ENCODE measurements at regions not wholly inside any gene's neighbourhood (a gene's known extent, or its start where the extent isn't known, plus 50 kb on each side); places are given as distances from the start of the nearest gene placed in this dataset.

DNA sequence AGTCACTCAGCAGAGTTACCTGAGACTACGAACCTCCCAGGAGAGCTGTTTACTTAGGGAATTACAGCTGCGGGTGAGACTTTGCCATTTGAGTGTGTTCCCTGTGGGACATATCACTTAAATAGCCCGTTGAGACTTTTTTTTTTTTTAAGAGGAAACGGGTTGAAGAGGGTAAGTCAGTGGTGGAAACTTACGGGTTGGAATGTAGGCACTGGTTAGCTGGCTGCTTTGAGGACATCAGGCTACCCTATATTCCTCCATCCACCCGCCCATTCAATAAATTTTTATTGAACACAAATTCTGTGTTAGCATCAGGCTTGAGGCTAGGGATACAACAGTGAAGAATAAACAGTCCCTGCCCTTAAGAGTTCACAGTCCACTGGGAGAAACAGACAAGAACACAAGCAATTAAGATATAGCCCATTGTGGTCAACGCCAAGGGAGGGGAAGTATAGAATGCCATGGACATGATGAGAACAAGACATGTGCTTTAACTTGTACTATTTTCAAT, 88.1 kb upstream of the CPSF6 start:
- TF ChIP-seq, protein P1, sequence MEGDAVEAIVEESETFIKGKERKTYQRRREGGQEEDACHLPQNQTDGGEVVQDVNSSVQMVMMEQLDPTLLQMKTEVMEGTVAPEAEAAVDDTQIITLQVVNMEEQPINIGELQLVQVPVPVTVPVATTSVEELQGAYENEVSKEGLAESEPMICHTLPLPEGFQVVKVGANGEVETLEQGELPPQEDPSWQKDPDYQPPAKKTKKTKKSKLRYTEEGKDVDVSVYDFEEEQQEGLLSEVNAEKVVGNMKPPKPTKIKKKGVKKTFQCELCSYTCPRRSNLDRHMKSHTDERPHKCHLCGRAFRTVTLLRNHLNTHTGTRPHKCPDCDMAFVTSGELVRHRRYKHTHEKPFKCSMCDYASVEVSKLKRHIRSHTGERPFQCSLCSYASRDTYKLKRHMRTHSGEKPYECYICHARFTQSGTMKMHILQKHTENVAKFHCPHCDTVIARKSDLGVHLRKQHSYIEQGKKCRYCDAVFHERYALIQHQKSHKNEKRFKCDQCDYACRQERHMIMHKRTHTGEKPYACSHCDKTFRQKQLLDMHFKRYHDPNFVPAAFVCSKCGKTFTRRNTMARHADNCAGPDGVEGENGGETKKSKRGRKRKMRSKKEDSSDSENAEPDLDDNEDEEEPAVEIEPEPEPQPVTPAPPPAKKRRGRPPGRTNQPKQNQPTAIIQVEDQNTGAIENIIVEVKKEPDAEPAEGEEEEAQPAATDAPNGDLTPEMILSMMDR (IDR thresholded peaks at IDR 0.05; ENCODE audit: low read depth, low read length) = no peak
- no peak overlapping the region for H3K4me3 ChIP-seq (replicated peaks in 1 of 2; ENCODE audit: low read depth in 2 of 2, low read length in 2 of 2)
- peak; percentile 15 to 18 for DNase-seq (ENCODE audit: low read depth in 2 of 2)

DNA sequence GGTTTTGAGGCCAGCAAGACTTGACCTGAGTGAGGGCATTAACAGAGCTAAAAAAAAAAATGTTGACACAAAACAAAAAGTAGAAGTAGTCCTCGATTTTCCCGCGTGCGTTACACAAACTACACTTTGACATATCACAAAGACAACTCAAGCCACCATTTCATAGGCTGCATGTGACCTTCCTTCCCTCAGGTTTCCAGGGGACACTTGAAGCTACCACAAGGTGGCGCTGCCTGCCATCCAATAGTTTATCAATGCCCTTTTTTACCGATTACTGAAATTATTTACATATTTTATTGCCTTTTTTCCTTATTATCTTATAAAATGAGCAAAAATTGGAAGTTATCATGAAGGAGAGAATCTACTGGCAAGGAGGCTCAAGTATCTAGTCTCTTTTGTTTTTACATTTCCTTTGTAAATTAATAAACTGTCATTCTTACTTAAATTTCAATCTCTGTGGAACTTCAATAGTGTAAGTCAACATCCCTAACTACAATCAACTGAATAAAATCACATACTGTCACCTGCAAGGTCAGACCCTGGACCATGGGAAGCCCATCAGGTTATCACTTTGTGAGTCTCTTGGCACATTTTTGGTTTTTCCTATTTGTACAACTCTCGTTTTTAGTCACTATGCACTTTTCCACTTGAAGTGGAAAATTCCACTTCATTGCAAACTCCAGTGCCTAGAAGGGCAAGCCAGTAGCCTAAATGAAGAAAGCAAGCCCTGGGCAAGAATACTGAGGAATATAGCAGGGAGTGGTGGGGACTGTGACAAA, 84.6 kb upstream of the CPSF6 start:
- DNase-seq (ENCODE audit: low read depth in 2 of 2) = peak; percentile 69 to 75
- TF ChIP-seq, protein P1 (IDR thresholded peaks at IDR 0.05; ENCODE audit: low read depth, low read length) = peak; percentile 94
- H3K4me3 ChIP-seq (replicated peaks in 1 of 2; ENCODE audit: low read depth in 2 of 2, low read length in 2 of 2) = no peak overlapping the region

DNA sequence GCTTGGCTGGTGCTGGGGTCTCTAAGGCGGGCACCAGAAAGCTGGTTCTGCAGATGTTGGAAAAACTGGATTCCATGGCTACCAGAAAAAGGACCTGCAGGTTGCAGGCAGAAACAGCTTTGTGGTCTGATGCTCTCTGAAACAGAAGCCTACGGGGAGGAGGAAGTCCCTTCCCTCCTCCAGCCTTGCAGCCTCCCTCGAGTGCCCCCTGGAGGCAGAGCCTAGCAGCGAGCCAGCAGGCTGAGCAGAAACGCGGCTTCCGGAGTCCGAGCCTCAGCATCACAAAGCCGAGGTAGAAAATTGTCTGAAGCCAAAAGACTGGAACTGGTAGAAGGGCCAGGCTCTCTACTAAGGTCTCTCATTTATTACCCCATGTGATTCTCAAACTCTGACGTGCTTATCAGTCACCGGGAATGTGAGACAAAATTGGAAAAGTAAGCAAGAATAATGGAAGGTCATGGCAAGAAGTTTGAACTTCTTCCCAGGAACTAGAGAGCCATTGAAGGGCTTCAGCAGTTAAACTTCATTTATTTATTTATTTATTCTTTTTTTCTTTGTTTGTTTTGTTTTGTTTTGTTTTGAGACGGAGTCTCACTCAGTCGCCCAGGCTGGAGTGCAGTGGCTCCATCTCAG, 82.2 kb upstream of the CPSF6 start:
- H3K4me3 ChIP-seq (replicated peaks in 1 of 2; ENCODE audit: low read depth in 2 of 2, low read length in 2 of 2) = no peak overlapping the region
- peak; percentile 86 to 88 for DNase-seq (ENCODE audit: low read depth in 2 of 2)
- TF ChIP-seq, protein P1 (IDR thresholded peaks at IDR 0.05; ENCODE audit: low read depth, low read length) = peak; percentile 100

DNA sequence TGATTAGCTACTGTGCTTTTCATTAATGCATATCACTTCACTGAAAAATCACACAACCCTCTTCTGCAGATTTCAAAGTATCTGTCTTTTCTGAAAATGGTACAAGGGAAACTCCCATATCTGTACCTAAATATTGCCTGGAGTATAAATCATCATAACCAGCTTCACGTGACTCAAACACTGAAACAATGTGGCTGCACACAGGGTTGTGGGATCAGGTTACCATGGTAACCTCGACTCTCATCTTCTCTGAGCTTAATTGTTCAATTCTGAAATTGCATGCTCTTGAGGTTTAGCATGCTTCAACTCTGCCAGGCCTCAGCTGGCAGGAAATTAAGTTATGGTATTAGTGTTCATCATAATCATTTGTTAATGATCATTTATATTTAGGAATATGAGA, 77.5 kb upstream of the CPSF6 start:
- no peak overlapping the region for H3K4me3 ChIP-seq (replicated peaks in 1 of 2; ENCODE audit: low read depth in 2 of 2, low read length in 2 of 2)
- TF ChIP-seq, protein P1 (IDR thresholded peaks at IDR 0.05; ENCODE audit: low read depth, low read length) = no peak
- peak in 1 of 2 donors; percentile 41 for DNase-seq (ENCODE audit: low read depth in 2 of 2)

DNA sequence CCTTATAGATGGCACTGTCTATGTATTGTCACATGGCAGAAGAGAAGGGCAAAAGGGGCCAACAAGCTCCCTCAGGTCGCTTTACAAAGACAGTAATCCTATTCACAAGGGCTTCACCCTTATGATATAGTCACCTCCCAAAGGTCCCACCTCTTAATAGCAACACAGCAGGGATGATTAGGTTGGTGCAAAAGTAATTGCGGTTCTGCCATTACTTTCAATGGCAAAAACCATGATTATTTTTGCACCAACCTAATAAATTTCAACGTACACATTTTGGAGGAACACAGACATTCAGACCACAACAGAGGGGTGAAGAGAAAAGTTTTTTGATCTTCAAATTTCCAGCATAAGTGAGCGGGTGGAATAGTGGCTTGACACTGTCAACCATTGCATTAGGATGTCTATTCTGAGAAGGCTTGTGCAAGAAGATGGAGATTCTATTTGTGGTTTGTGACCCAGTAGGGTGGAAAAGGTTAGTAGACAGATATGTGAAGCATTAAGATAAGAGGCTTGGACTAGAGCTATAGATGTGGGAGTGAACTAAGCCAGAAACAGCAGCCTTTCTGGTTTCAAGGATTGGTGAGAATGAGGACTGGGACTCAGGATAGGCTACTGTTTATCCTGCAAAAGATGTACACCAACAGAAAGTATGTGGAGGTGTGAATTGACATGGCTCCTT, 75.5 kb upstream of the CPSF6 start:
- DNase-seq (ENCODE audit: low read depth in 2 of 2) = no peak
- no peak overlapping the region for H3K4me3 ChIP-seq (replicated peaks in 1 of 2; ENCODE audit: low read depth in 2 of 2, low read length in 2 of 2)
- TF ChIP-seq, protein P1 (IDR thresholded peaks at IDR 0.05; ENCODE audit: low read depth, low read length) = no peak

DNA sequence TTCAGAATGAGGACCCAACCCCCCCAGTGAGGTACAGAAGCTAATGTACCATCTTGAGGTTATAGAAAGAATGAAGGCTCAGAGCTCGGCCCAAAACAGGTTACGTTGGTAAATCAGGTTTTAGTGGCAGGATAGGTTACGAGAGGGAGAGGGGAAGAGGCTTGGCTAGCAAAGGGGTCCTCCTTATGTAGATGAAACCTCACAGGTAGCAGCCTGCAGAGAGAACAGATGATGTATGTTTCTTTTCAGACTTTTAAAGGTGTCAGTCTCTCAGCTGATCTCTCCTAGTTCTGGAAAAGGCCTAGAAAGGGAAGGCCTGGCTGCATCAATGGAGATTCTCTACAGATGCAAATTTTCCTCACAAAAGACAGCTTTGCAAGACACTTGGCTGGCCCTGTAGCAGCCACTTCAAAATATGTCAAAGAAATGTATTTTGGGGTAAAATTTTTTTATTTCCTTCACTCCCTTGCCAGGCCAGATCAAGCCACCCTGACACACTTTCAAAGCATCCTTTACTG, 71.7 kb upstream of the CPSF6 start:
- no peak for DNase-seq (ENCODE audit: low read depth in 2 of 2)
- TF ChIP-seq, protein P1 (IDR thresholded peaks at IDR 0.05; ENCODE audit: low read depth, low read length) = no peak
- H3K4me3 ChIP-seq (replicated peaks in 1 of 2; ENCODE audit: low read depth in 2 of 2, low read length in 2 of 2) = no peak overlapping the region
